ENCODE measurements at regions not wholly inside any gene's neighbourhood (a gene's known extent, or its start where the extent isn't known, plus 50 kb on each side); places are given as distances from the start of the nearest gene placed in this dataset.

DNA sequence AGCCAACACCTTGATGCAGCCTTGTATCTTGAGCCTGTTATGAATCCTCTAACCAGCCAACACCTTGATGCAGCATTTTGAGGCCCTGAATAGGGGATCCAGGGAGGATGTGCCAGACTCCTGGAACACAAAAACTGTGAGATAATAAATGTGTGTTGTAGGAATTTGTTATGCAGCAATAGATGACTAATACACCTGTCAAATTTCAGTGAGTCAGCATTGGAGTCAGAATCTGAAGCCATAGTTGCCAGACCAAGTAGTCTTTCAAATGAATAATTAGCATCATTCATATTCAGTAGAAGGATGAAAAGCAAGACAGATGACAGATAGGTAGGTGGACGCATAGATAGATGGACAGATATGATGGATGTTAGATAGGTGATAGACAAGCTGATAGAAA lies 942.5 kb upstream of the SLC39A10 start:
- no peak overlapping the region for H3K27ac ChIP-seq
- TF ChIP-seq POLR2A (IDR thresholded peaks at IDR 0.05) (no peak), POLR2AphosphoS5 (IDR thresholded peaks at IDR 0.05) (no peak), EP300 (IDR thresholded peaks at IDR 0.05) (no peak)
- TF ChIP-seq, protein P1, sequence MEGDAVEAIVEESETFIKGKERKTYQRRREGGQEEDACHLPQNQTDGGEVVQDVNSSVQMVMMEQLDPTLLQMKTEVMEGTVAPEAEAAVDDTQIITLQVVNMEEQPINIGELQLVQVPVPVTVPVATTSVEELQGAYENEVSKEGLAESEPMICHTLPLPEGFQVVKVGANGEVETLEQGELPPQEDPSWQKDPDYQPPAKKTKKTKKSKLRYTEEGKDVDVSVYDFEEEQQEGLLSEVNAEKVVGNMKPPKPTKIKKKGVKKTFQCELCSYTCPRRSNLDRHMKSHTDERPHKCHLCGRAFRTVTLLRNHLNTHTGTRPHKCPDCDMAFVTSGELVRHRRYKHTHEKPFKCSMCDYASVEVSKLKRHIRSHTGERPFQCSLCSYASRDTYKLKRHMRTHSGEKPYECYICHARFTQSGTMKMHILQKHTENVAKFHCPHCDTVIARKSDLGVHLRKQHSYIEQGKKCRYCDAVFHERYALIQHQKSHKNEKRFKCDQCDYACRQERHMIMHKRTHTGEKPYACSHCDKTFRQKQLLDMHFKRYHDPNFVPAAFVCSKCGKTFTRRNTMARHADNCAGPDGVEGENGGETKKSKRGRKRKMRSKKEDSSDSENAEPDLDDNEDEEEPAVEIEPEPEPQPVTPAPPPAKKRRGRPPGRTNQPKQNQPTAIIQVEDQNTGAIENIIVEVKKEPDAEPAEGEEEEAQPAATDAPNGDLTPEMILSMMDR (IDR thresholded peaks at IDR 0.05), result no peak
- H3K27me3 ChIP-seq, result no peaks in the 10 kb centered on the region
- DNase-seq (ENCODE audit: low spot score in 2 of 2), result no peak
- H3K4me3 ChIP-seq, result no peak overlapping the region
- no peaks in the 10 kb centered on the region for H3K36me3 ChIP-seq
- no peaks in the 10 kb centered on the region for H3K4me1 ChIP-seq
- WGBS, result 85% methylated on average over 1 of the region's 1 CpG
- H3K9me3 ChIP-seq, result no peaks in the 10 kb centered on the region

DNA sequence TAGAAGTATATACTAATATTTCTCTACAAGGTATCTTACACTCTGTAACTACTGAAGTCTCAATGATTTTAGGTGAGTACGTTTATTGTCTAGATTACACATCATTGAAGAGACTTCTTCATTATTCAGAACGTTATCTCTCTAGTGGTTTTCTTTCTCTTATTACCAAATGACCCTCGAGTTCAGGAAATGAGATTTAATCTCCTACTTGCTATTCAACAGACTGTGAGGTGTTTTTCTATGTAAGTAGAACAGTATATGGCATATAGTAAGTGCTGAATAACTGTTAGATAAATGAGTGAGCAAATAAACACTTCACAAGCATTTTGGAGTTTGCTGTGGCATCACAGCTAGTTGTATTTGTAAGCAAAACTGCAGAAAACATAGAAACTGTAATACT lies 947.2 kb upstream of the SLC39A10 start:
- WGBS, result 51% methylated on average over 3 of the region's 3 CpGs
- no peak for TF ChIP-seq EP300 (IDR thresholded peaks at IDR 0.05)
- TF ChIP-seq POLR2A (IDR thresholded peaks at IDR 0.05), result no peak
- no peak for TF ChIP-seq POLR2AphosphoS5 (IDR thresholded peaks at IDR 0.05)
- TF ChIP-seq, protein P1 (IDR thresholded peaks at IDR 0.05), result no peak
- no peak overlapping the region for H3K27ac ChIP-seq

DNA sequence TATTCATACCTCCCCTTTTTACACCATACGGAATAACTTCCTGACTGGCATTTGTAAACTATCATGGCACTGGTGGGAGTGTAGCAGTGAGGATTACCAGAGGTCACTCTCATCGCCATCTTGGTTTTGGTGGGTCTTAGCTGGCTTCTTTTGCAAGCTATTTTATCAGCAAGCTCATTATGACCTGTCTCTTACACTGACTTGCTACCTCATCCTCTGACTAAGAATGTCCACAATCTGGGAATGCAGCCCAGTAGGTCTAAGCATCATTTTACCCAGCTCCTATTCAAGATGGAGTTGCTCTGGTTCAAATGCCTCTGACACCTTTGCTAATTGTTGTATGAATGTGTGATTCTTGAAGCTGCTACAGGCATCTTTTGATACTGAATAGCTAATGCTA lies 950.8 kb upstream of the SLC39A10 start:
- H3K9me3 ChIP-seq, result no peaks in the 10 kb centered on the region
- TF ChIP-seq EP300 (IDR thresholded peaks at IDR 0.05) (no peak), POLR2A (IDR thresholded peaks at IDR 0.05) (no peak), POLR2AphosphoS5 (IDR thresholded peaks at IDR 0.05) (no peak)
- TF ChIP-seq, protein P1 (IDR thresholded peaks at IDR 0.05), result no peak
- H3K36me3 ChIP-seq, result no peaks in the 10 kb centered on the region
- no peaks in the 10 kb centered on the region for H3K4me1 ChIP-seq
- no peak overlapping the region for H3K4me3 ChIP-seq
- no peaks in the 10 kb centered on the region for H3K27me3 ChIP-seq
- DNase-seq (ENCODE audit: low spot score in 2 of 2), result no peak
- WGBS, result 76% methylated on average over 2 of the region's 2 CpGs
- H3K27ac ChIP-seq, result no peak overlapping the region

More for the DNA sequence above, 947.2 kb upstream of the SLC39A10 start:
- Histone ChIP-seq H3K36me3 (no peaks in the 10 kb centered on the region), H3K4me3 (no peak overlapping the region), H3K9me3 (no peaks in the 10 kb centered on the region), H3K27me3 (no peaks in the 10 kb centered on the region), H3K4me1 (no peaks in the 10 kb centered on the region)
- no peak for DNase-seq (ENCODE audit: low spot score in 2 of 2)

DNA sequence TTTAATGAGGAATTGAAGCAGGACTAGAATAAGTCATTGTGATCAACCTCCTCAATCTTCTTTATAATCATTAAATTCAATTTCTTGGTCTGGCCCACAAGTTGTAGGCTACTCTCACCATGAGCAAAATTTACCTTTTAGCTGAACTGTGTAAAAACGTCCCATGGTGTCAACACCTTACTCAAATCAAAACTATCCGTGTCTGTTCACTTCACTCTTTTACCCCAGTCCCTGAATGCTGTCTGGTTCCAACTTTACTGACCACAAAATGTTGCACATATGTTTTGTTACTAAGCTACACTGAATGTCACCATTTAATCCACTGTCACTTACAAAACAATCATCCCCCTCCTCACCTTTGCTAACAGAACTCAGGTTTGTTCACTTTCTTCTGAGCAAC lies 951.6 kb upstream of the SLC39A10 start:
- H3K27me3 ChIP-seq, result no peaks in the 10 kb centered on the region
- H3K4me1 ChIP-seq, result no peaks in the 10 kb centered on the region
- DNase-seq (ENCODE audit: low spot score in 2 of 2), result no peak
- H3K27ac ChIP-seq, result no peak overlapping the region
- H3K4me3 ChIP-seq, result no peak overlapping the region
- TF ChIP-seq POLR2A (IDR thresholded peaks at IDR 0.05) (no peak), EP300 (IDR thresholded peaks at IDR 0.05) (no peak)
- TF ChIP-seq, protein P1 (IDR thresholded peaks at IDR 0.05), result no peak
- 81% methylated on average over 2 of the region's 2 CpGs for WGBS
- H3K36me3 ChIP-seq, result no peaks in the 10 kb centered on the region
- H3K9me3 ChIP-seq, result no peaks in the 10 kb centered on the region

DNA sequence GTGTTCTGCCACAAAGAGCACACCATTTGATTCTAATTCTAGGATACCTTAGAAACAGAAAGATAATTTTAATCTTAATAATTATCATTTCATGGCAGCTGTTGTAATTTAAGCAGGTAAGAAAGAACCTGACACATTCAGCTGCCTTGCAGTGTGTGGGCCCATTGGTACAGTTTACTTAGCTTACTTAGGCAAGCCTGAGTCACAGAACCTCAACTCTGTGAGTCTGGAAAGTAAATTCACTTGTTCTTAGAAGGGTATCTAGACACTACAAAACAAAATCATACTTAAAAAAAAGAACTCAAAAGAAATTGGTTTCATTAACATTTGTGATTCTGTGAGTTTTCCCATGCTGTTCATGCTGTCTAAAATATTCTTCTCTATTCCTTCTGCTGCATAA lies 956.3 kb upstream of the SLC39A10 start:
- no peaks in the 10 kb centered on the region for H3K27me3 ChIP-seq
- H3K4me1 ChIP-seq, result no peaks in the 10 kb centered on the region
- H3K36me3 ChIP-seq, result no peaks in the 10 kb centered on the region
- no peak overlapping the region for H3K4me3 ChIP-seq
- TF ChIP-seq EP300 (IDR thresholded peaks at IDR 0.05) (no peak), POLR2A (IDR thresholded peaks at IDR 0.05) (no peak), POLR2AphosphoS5 (IDR thresholded peaks at IDR 0.05) (no peak)
- TF ChIP-seq, protein P1 (IDR thresholded peaks at IDR 0.05), result no peak
- H3K9me3 ChIP-seq, result no peaks in the 10 kb centered on the region
- no peak for DNase-seq (ENCODE audit: low spot score in 2 of 2)
- H3K27ac ChIP-seq, result no peak overlapping the region

All from suprapubic skin (tissue), 4 donors.